ENCODE measurements at regions not wholly inside any gene's neighbourhood (a gene's known extent, or its start where the extent isn't known, plus 50 kb on each side); places are given as distances from the start of the nearest gene placed in this dataset.

DNA sequence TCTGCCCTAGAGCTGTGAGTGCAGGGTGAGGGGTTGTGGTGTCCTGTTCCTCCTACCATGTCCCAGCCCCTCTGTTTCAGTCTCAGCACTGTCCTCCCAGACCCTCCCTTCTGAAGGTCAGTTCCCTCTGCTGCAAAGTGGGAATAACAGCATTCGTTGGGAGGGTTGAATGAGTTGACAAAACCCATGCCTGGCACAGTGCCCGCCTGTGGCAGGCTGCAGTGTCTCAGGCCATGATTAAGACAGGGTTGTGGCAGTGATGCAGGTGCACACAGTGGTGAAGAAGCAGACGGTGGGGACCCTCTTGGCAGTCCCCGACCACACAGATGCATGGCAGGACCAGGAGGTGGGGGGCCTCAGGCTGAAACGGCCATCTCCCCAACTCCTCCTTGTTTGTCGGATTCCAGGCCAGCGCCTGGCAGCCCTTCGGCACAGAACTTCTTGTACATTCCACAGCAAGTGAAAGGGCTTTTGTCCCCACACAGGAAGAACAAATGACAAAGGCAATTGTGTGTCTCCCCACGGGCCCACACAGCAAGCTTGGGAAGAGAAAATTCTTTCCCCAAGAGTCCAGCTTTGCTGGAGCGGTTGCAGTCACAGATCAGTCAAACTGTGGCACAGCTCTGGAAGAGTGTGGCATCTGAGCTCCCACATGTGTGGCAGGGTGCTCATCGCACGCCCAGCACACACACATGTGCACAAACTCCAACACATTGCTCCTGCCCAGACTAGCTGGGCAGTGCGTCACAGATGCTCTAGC, 58.1 kb upstream of the EPCAM start (continued):
- TF ChIP-seq, protein P1, sequence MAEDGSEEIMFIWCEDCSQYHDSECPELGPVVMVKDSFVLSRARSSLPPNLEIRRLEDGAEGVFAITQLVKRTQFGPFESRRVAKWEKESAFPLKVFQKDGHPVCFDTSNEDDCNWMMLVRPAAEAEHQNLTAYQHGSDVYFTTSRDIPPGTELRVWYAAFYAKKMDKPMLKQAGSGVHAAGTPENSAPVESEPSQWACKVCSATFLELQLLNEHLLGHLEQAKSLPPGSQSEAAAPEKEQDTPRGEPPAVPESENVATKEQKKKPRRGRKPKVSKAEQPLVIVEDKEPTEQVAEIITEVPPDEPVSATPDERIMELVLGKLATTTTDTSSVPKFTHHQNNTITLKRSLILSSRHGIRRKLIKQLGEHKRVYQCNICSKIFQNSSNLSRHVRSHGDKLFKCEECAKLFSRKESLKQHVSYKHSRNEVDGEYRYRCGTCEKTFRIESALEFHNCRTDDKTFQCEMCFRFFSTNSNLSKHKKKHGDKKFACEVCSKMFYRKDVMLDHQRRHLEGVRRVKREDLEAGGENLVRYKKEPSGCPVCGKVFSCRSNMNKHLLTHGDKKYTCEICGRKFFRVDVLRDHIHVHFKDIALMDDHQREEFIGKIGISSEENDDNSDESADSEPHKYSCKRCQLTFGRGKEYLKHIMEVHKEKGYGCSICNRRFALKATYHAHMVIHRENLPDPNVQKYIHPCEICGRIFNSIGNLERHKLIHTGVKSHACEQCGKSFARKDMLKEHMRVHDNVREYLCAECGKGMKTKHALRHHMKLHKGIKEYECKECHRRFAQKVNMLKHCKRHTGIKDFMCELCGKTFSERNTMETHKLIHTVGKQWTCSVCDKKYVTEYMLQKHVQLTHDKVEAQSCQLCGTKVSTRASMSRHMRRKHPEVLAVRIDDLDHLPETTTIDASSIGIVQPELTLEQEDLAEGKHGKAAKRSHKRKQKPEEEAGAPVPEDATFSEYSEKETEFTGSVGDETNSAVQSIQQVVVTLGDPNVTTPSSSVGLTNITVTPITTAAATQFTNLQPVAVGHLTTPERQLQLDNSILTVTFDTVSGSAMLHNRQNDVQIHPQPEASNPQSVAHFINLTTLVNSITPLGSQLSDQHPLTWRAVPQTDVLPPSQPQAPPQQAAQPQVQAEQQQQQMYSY (CRISPR knock-in tag; IDR thresholded peaks at IDR 0.05): 0 out of 2 replicates have a peak, but pooled peaks have one; percentile 14
- TF ChIP-seq SMARCA5 (IDR thresholded peaks at IDR 0.05) (peak; percentile 49; the same call in 1 of the 2 replicates), POU2F2 (IDR thresholded peaks at IDR 0.05; ENCODE audit: borderline replicate concordance, low read depth, low read length) (no peak), SMAD1 (IDR thresholded peaks at IDR 0.05; ENCODE audit: low read depth, partially characterized antibody) (peak; percentile 54), BRCA1 (IDR thresholded peaks at IDR 0.05; ENCODE audit: low read depth, low read length) (no peak), YBX1 (IDR thresholded peaks at IDR 0.05) (no peak), ZBED1 (IDR thresholded peaks at IDR 0.05; ENCODE audit: borderline replicate concordance) (no peak), TCF7 (IDR thresholded peaks at IDR 0.05; ENCODE audit: borderline replicate concordance) (no peak), MXI1 (IDR thresholded peaks at IDR 0.05; ENCODE audit: low read depth, low read length) (peak; percentile 14; the same call in 1 of the 2 replicates)
- TF ChIP-seq, protein P2, sequence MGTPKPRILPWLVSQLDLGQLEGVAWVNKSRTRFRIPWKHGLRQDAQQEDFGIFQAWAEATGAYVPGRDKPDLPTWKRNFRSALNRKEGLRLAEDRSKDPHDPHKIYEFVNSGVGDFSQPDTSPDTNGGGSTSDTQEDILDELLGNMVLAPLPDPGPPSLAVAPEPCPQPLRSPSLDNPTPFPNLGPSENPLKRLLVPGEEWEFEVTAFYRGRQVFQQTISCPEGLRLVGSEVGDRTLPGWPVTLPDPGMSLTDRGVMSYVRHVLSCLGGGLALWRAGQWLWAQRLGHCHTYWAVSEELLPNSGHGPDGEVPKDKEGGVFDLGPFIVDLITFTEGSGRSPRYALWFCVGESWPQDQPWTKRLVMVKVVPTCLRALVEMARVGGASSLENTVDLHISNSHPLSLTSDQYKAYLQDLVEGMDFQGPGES (IDR thresholded peaks at IDR 0.05): 0 out of 2 replicates have a peak, but pooled peaks have one; percentile 17

Measured in GM12878 (cell line).